ENCODE measurements at regions not wholly inside any gene's neighbourhood (a gene's known extent, or its start where the extent isn't known, plus 50 kb on each side); places are given as distances from the start of the nearest gene placed in this dataset.
"Not testable (repeated sequence)": the region's sequence is repeated elsewhere in the genome, so short reads cannot be mapped to it uniquely, and the experiment has no call there.

- TF ChIP-seq POLR2A (IDR thresholded peaks at IDR 0.05) (no peak), CTCF (IDR thresholded peaks at IDR 0.05) (no peak), POLR2AphosphoS5 (IDR thresholded peaks at IDR 0.05) (no peak), EP300 (IDR thresholded peaks at IDR 0.05; ENCODE audit: low read depth) (no peak)
- no peak for DNase-seq
- H3K36me3 ChIP-seq = no peaks in the 10 kb centered on the region
- H3K4me1 ChIP-seq = no peaks in the 10 kb centered on the region
- intact Hi-C loops (cut with DNase I; ENCODE audit: low total_unique reads) (no loop called here), in situ Hi-C loops (cut with MboI; ENCODE audit: low pct_ligation_motif_present in 1 of 4, low pct_unique_long_range_greater_than_20kb in 1 of 4, low sequenced_read_pairs in 3 of 4) (no loop called here)
- WGBS, 2 donors (ENCODE audit: low coverage in 1 of 2) = 96 to 100% methylated on average over 1 of the region's 1 CpG
- no peaks in the 10 kb centered on the region for H3K9me3 ChIP-seq
- no peak overlapping the region for H3K27ac ChIP-seq
- no peak overlapping the region for H3K4me3 ChIP-seq
- no peaks in the 10 kb centered on the region for H3K27me3 ChIP-seq
Observed at GRCh38 chr3:158953131-158953530, 151.3 kb downstream of the MFSD1 start.

GRCh38 chr3:158954420-158954819, 152.6 kb downstream of the MFSD1 start:
- WGBS, 2 donors (ENCODE audit: low coverage in 1 of 2) = 75 to 85% methylated on average over 1 to 2 of the region's 2 CpGs
- no peak for TF ChIP-seq CTCF (IDR thresholded peaks at IDR 0.05)
- Histone ChIP-seq H3K27me3 (no peaks in the 10 kb centered on the region), H3K4me1 (no peaks in the 10 kb centered on the region), H3K9me3 (no peaks in the 10 kb centered on the region), H3K4me3 (no peak overlapping the region), H3K27ac (no peak overlapping the region), H3K36me3 (no peaks in the 10 kb centered on the region)
- DNase-seq = no peak
- in situ Hi-C loops (cut with MboI; ENCODE audit: low pct_ligation_motif_present in 1 of 4, low pct_unique_long_range_greater_than_20kb in 1 of 4, low sequenced_read_pairs in 3 of 4) = no loop called here
- intact Hi-C loops (cut with DNase I; ENCODE audit: low total_unique reads) = no loop called here

GRCh38 chr3:158957777-158958176, 155.9 kb downstream of the MFSD1 start:
- in situ Hi-C loops (cut with MboI; ENCODE audit: low pct_ligation_motif_present in 1 of 4, low pct_unique_long_range_greater_than_20kb in 1 of 4, low sequenced_read_pairs in 3 of 4); H3K36me3 ChIP-seq; H3K4me3 ChIP-seq; DNase-seq; intact Hi-C loops (cut with DNase I; ENCODE audit: low total_unique reads); H3K9me3 ChIP-seq; H3K27me3 ChIP-seq; H3K27ac ChIP-seq; H3K4me1 ChIP-seq: not testable (repeated sequence)
- WGBS, 2 donors (ENCODE audit: low coverage in 1 of 2) = no CpG with 5 or more reads among the region's 1 CpG

- no peak for DNase-seq
- Histone ChIP-seq H3K27me3 (no peaks in the 10 kb centered on the region), H3K36me3 (no peaks in the 10 kb centered on the region), H3K4me1 (no peaks in the 10 kb centered on the region), H3K27ac (no peak overlapping the region), H3K4me3 (no peak overlapping the region), H3K9me3 (no peaks in the 10 kb centered on the region)
- in situ Hi-C loops (cut with MboI; ENCODE audit: low pct_ligation_motif_present in 1 of 4, low pct_unique_long_range_greater_than_20kb in 1 of 4, low sequenced_read_pairs in 3 of 4) (no loop called here), intact Hi-C loops (cut with DNase I; ENCODE audit: low total_unique reads) (no loop called here)
- WGBS, 2 donors (ENCODE audit: low coverage in 1 of 2) = 79 to 100% methylated on average over 2 of the region's 2 CpGs
- no peak for TF ChIP-seq EP300 (IDR thresholded peaks at IDR 0.05; ENCODE audit: low read depth)
- TF ChIP-seq POLR2A (IDR thresholded peaks at IDR 0.05) = no peak
Observed at GRCh38 chr3:158958873-158959272, 157.0 kb downstream of the MFSD1 start.

GRCh38 chr3:158961471-158961870, 159.6 kb downstream of the MFSD1 start:
- in situ Hi-C loops (cut with MboI; ENCODE audit: low pct_ligation_motif_present in 1 of 4, low pct_unique_long_range_greater_than_20kb in 1 of 4, low sequenced_read_pairs in 3 of 4) (no loop called here), intact Hi-C loops (cut with DNase I; ENCODE audit: low total_unique reads) (no loop called here)
- no peak overlapping the region for H3K4me3 ChIP-seq
- H3K9me3 ChIP-seq = no peaks in the 10 kb centered on the region
- DNase-seq = no peak
- no peak for TF ChIP-seq CTCF (IDR thresholded peaks at IDR 0.05)
- TF ChIP-seq EP300 (IDR thresholded peaks at IDR 0.05; ENCODE audit: low read depth) = no peak
- no peak for TF ChIP-seq POLR2AphosphoS5 (IDR thresholded peaks at IDR 0.05)
- TF ChIP-seq POLR2A (IDR thresholded peaks at IDR 0.05) = no peak
- H3K27ac ChIP-seq = no peak overlapping the region
- no peaks in the 10 kb centered on the region for H3K4me1 ChIP-seq
- 55 to 71% methylated on average over 4 of the region's 4 CpGs for WGBS, 2 donors (ENCODE audit: low coverage in 1 of 2)
- H3K36me3 ChIP-seq = no peaks in the 10 kb centered on the region
- no peaks in the 10 kb centered on the region for H3K27me3 ChIP-seq
